ENCODE measurements at regions not wholly inside any gene's neighbourhood (a gene's known extent, or its start where the extent isn't known, plus 50 kb on each side); places are given as distances from the start of the nearest gene placed in this dataset.
"Not testable (repeated sequence)": the region's sequence is repeated elsewhere in the genome, so short reads cannot be mapped to it uniquely, and the experiment has no call there.

GRCh38 chr2:34825686-34826085 lies 1226.6 kb upstream of the FAM98A start:
- DNase-seq (ENCODE audit: low read depth) = no peak

- no peak for DNase-seq (ENCODE audit: low read depth)
These were observed 1223.5 kb upstream of the FAM98A start for GRCh38 chr2:34822616-34823015.

- DNase-seq (ENCODE audit: low read depth) = no peak
These were observed 1216.1 kb upstream of the FAM98A start for GRCh38 chr2:34815052-34815741.

GRCh38 chr2:34810456-34810855 lies 1211.4 kb upstream of the FAM98A start:
- no peak for DNase-seq (ENCODE audit: low read depth)

- no peak for DNase-seq (ENCODE audit: low read depth)
These were observed 1209.3 kb upstream of the FAM98A start for GRCh38 chr2:34808426-34808825.

- DNase-seq (ENCODE audit: low read depth) = no peak
These were observed 1207.8 kb upstream of the FAM98A start for GRCh38 chr2:34806891-34807290.

- no peak for DNase-seq (ENCODE audit: low read depth)
These were observed 1207.3 kb upstream of the FAM98A start for GRCh38 chr2:34806396-34806795.

GRCh38 chr2:34799556-34799955 lies 1200.5 kb upstream of the FAM98A start:
- DNase-seq (ENCODE audit: low read depth) = no peak

DNA sequence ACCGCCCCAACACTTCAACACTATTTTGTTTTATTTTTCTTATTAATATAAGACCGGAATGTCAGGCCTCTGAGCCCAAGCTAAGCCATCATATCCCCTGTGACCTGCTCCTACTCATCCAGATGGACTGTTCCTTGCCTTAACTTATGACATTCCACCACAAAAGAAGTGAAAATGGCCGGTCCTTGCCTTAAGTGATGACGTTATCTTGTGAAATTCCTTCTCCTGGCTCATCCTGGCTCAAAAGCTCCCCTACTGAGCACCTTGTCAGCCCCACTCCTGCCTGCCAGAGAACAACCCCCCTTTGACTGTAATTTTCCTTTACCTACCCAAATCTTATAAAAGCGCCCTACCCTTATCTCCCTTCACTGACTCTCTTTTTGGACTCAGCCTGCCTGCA lies 1196.5 kb upstream of the FAM98A start:
- DNase-seq (ENCODE audit: low read depth) = not testable (repeated sequence)

GRCh38 chr2:34789169-34789568 lies 1190.1 kb upstream of the FAM98A start:
- no peak for DNase-seq (ENCODE audit: low read depth)

DNA sequence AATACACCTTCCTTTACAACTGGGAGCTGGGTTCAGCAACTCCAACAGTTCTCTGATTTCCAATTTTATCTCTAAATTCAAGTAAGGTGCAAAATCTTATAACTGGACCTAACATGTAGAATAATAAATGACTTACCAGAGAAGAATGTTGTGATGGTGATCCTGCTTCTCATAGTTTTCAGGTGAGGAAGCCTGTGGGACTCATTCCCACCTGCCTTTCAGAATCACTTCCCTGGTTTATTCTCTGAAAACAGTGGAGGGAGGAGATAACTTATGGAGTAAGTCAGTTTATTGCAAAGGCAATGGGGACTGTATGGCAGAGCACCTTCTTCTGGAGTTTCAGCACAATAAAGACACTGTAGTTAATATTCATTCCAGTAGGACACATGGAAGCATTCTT lies 1188.2 kb upstream of the FAM98A start:
- no peak for DNase-seq (ENCODE audit: low read depth)

DNA sequence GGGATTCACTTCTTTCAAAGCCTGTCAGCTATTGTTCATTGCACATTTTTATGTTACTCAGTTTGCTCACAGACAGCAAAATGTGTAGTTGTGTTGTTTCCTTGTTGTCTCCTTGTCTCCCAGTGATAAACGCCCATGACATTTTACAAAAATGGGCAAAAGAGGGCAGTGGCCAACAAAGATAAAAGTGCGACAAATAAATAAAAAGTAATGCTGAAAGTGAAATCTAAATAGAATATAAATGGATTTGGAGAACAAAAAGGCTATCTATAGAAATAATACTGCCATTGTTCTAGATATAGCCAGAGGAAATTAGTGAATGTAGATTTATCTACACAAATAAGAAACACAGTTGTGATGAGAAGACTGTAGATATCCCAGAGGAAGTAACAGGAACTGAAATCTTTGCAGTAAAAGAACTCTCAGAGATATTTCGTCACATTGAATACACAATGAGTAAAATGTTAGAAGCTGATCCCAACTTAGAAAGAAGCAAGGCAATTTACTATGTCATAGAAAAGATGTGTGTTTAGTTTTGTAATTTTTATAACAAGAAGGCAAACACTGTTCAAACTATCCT lies 1186.2 kb upstream of the FAM98A start:
- DNase-seq (ENCODE audit: low read depth) = no peak

DNA sequence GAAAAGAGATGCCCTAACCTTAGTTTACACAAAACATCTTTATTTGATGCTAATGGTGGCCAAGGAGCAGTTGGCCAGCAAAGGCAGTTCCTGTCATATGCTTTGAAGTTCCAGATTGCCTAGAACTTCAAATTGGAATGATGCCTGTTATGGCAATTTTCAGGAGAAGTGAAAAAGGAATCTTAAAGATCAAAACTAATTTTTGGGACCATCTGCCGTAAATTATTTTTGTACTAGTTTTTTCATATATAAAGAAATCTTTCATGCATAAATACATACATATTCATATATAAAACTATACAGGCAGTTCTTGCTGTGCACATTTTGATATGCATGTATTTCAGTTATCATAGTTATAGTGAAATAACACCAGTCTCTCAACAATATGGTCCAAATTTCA lies 1185.6 kb upstream of the FAM98A start:
- DNase-seq (ENCODE audit: low read depth) = no peak

DNA sequence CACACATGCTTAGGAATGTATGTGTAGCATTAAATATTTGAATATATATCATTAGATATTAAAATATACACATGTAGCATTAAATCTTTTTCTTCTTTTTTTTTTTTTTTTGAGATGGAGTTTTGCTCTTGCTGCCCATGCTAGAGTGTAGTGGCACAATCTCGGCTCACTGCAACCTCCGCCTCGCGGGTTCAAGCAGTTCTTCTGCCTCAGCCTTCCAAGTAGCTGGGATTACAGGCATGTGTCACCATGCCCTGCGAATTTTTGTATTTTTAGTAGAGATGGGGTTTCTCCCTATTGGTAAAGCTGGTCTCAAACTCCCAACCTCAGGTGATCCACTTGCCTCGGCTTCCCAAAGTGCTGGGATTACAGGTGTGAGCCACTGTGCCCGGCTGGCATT lies 1151.6 kb upstream of the FAM98A start:
- not testable (repeated sequence) for DNase-seq (ENCODE audit: low read depth)

DNA sequence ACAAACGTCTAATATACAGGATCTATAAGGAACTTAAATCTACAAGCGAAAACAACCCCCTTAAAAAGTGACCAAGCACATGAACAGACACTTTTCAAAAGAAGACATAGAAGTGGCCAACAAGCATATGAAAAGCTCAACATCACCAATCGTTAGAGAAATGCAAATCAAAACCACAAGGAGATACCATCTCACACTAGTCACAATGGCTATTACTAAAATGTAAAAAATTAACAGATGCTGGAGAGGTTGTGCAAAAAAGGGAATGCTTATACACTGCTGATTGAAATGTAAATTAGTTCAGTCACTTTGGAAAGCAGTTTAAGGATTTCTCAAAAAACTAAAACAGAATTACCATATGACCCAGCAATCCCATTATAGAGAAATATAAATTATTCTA lies 1148.5 kb upstream of the FAM98A start:
- DNase-seq (ENCODE audit: low read depth) = no peak

GRCh38 chr2:34738691-34739090 lies 1139.6 kb upstream of the FAM98A start:
- no peak for DNase-seq (ENCODE audit: low read depth)

GRCh38 chr2:34737146-34737545 lies 1138.0 kb upstream of the FAM98A start:
- no peak for DNase-seq (ENCODE audit: low read depth)

DNA sequence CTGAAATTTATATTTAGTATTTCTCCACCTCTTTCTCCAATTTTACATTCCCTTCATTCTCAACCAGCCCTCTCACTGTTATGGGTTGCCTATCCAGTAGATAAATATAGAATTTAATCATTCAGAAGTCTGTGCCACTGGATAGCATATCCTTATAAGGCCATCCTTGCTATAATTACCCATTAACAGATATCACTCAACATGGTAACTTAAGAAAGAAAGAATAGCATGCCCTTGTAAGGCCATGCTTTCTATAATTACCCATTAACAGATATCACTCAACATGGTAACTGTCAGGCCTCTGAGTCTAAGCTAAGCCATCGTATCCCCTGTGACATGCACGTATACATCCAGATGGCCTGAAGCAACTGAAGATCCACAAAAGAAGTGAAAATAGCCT lies 1137.4 kb upstream of the FAM98A start:
- DNase-seq (ENCODE audit: low read depth) = no peak

DNA sequence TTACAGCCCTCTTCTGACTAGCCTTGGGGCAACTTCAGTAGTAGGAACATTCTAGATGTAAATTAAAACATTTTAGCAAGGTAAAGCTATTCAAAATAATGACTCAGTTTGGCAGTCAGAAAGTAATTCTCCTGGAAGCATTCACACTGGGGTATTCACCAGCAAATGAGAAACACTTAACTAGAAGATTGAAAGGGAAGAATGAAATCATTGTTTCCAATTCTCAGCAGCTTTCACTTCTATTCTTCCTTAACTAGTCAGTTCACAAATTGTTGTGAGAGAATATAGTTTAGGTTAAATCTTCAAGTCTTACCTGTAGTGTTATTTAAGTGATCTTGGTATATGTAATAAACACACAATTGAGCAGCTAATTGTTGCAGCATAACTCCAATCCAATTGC lies 1135.6 kb upstream of the FAM98A start:
- DNase-seq (ENCODE audit: low read depth) = no peak

GRCh38 chr2:34734042-34734441 lies 1134.9 kb upstream of the FAM98A start:
- DNase-seq (ENCODE audit: low read depth) = no peak

- DNase-seq (ENCODE audit: low read depth) = no peak
These were observed 1132.2 kb upstream of the FAM98A start for GRCh38 chr2:34731292-34731691.

DNA sequence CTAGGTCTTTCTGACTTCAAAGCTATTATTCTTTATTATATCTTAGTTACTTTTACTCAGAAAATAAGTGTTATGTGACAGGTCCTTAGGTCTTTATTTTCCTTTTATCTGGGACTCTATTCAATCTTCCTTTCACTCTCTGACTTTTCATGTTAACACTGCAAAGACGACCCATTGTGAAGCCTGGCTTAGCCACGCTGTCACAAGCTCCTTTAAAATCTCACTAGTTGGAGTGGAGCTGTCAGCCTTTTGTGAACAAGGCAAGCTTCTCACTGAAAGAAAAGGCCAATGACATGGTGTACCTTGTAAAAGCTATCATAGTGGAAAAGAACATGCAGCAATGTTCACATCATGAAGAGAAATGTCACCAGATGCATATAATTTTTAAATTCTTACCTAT lies 1130.7 kb upstream of the FAM98A start:
- DNase-seq (ENCODE audit: low read depth) = no peak

DNA sequence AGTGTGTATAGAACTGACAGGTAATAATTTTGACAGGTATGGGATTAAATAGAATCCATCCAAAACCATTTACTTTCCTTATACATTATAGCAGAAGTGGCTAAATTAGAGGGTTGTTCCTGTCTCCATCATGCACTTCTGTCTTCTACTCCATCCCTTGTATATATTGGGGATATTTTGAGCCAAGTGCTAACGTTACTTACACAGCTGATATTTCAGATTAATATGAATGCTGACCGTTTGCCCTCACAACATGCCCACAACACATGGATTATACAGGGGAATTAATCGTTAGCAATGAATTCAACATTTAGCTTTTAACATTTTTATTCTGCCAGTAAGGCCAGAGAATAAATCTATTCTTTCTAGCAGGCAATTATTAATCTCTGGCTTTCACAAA lies 1125.0 kb upstream of the FAM98A start:
- DNase-seq (ENCODE audit: low read depth) = no peak

- DNase-seq (ENCODE audit: low read depth) = no peak
These were observed 1124.6 kb upstream of the FAM98A start for GRCh38 chr2:34723683-34724082.

All from activated T-helper 9 cell treated with anti-CD3 and anti-CD28 coated beads, Interleukin-2, amount 50 U/mL, for 16 hours (primary cell).